ENCODE measurements at regions not wholly inside any gene's neighbourhood (a gene's known extent, or its start where the extent isn't known, plus 50 kb on each side); places are given as distances from the start of the nearest gene placed in this dataset.

DNA sequence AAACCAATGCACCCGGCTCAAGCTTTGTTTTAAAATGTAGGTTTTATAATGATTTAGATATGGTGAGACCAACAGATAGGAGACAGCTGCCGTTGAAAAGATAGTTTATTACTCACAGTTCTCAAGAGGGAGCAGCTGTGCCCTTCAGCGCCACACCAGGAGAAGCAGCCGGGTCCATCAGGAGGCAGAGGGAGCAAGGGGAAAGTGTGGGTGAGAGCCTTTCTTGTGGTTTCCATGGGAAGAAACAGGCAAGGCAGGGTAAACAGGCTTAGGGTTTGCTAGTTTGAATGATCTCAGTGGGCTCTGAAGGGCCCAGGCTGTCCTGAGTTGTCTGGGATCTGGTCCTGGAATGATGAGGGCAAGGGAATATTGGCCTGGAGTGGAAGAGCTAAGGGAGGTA is 117.7 kb upstream of the PLCB4 start:
- Histone ChIP-seq H3K56ac (replicated peaks; ENCODE audit: insufficient read length, low read depth, low read length) (no peak overlapping the region), H3K4me3 (ENCODE audit: extremely low read depth in 1 of 4, insufficient read depth in 2 of 4, low read depth in 3 of 4, low read length in 4 of 4) (no peak overlapping the region), H3K79me1 (ENCODE audit: low read depth, low read length) (no peaks in the 10 kb centered on the region), H3K4ac (replicated peaks; ENCODE audit: insufficient read length, low read depth, low read length) (no peak overlapping the region), H3K23me2 (ENCODE audit: low read depth, low read length) (no peaks in the 10 kb centered on the region), H2BK5ac (ENCODE audit: low read depth, low read length) (no peak overlapping the region), H2BK15ac (ENCODE audit: low read length) (no peak overlapping the region), H4K5ac (ENCODE audit: insufficient read length, low read depth, low read length) (no peak overlapping the region), H3K79me2 (ENCODE audit: control insufficient read depth in 1 of 2, insufficient read depth in 2 of 2, low read length in 2 of 2) (no peaks in the 10 kb centered on the region), H2BK120ac (replicated peaks; ENCODE audit: low read depth, low read length) (no peak overlapping the region), H3K14ac (ENCODE audit: insufficient read length) (no peak overlapping the region), H3K4me1 (replicated peaks in 1 of 4; ENCODE audit: control insufficient read depth in 3 of 4, insufficient read depth in 4 of 4, low read length in 3 of 4) (no peaks in the 10 kb centered on the region), H3K36me3 (ENCODE audit: control insufficient read depth in 2 of 4, insufficient read depth in 4 of 4, low read length in 3 of 4) (no peaks in the 10 kb centered on the region), H3K4me2 (ENCODE audit: insufficient read depth in 1 of 2, low read depth in 2 of 2, low read length in 2 of 2) (no peak overlapping the region), H3K23ac (ENCODE audit: insufficient read length) (no peak overlapping the region), H2BK20ac (ENCODE audit: low read length) (no peak overlapping the region), H3K27ac (ENCODE audit: low read depth, low read length) (no peak overlapping the region), H4K20me1 (replicated peaks in 1 of 2; ENCODE audit: control insufficient read depth in 1 of 2, insufficient read depth in 2 of 2, low read length in 2 of 2) (no peaks in the 10 kb centered on the region), H4K91ac (replicated peaks; ENCODE audit: insufficient read length, low read length) (no peak overlapping the region), H4K8ac (ENCODE audit: extremely low read depth, insufficient read depth, low read length) (no peak overlapping the region), H2AFZ (ENCODE audit: low read length) (no peak overlapping the region), H2BK12ac (ENCODE audit: low read depth, low read length) (no peak overlapping the region), H3K9me3 (ENCODE audit: insufficient read depth in 2 of 2, low read depth in 1 of 2, low read length in 1 of 2) (no peaks in the 10 kb centered on the region), H2AK5ac (ENCODE audit: low read depth, low read length) (no peak overlapping the region), H3K9ac (replicated peaks in 1 of 4; ENCODE audit: extremely low read depth in 1 of 4, low read depth in 3 of 4, low read length in 3 of 4) (no peak overlapping the region), H3K18ac (ENCODE audit: extremely low read depth, low read length) (no peak overlapping the region), H3K27me3 (replicated peaks in 1 of 4; ENCODE audit: control insufficient read depth in 3 of 4, extremely low read depth in 1 of 4, insufficient read depth in 3 of 4, low read length in 3 of 4) (peaks cover 0 to 1% (median 0%) of the 10 kb centered on the region in 4 experiments; a peak in 1 of 7 replicates)
- CTCF ChIA-PET (ENCODE audit: partially characterized antibody): interaction anchor here (0.7 to 2.1 kb wide), 6 partner anchors 13 to 457 kb away, joined by 3 to 4 read pairs (median 4); no protein-coding TSS in a partner anchor
- FAIRE-seq (no peak), DNase-seq (ENCODE audit: low read depth in 1 of 2, low spot score in 2 of 2) (no peak)
- POLR2A ChIA-PET (ENCODE audit: partially characterized antibody): no interaction called here
- WGBS, 2 experiments (ENCODE audit: extremely low coverage in 1 of 2, insufficient coverage in 1 of 2, insufficient read length in 1 of 2, insufficient replicate concordance in 2 of 2, low coverage in 1 of 2, low lambda C conversion rate in 2 of 2, missing lambda C conversion rate in 1 of 2): 91% methylated on average over 4 of the region's 4 CpGs; no CpG with 5 or more reads in 1 of the 2 experiments
- TF ChIP-seq JUN (IDR thresholded peaks at IDR 0.05; ENCODE audit: low read depth, low read length) (no peak), SP2 (IDR thresholded peaks at IDR 0.05; ENCODE audit: low read length) (no peak), ASH2L (IDR thresholded peaks at IDR 0.05; ENCODE audit: low read length) (no peak), RNF2 (IDR thresholded peaks at IDR 0.05; ENCODE audit: borderline replicate concordance, low read depth, low read length, missing control alignments, poor library complexity, severe bottlenecking) (no peak), POU5F1 (IDR thresholded peaks at IDR 0.05; ENCODE audit: low read depth, low read length) (no peak), CBX5 (IDR thresholded peaks at IDR 0.05; ENCODE audit: low read depth, low read length) (no peak), MAFK (IDR thresholded peaks at IDR 0.05; ENCODE audit: low read depth, low read length) (no peak), CBX8 (IDR thresholded peaks at IDR 0.05; ENCODE audit: borderline replicate concordance, low read depth, low read length) (no peak), KDM1A (IDR thresholded peaks at IDR 0.05; ENCODE audit: borderline replicate concordance, low read length) (no peak), POLR2AphosphoS5 (IDR thresholded peaks at IDR 0.05; ENCODE audit: low read depth, low read length) (no peak), EGR1 (IDR thresholded peaks at IDR 0.05; ENCODE audit: borderline replicate concordance, low read depth, low read length) (no peak), SIN3A (conservative IDR thresholded peaks at IDR 0.05 in 1 of 2, IDR thresholded peaks at IDR 0.05 in 1 of 2; ENCODE audit: low read depth in 1 of 2, low read length in 2 of 2) (no peak)
- TF ChIP-seq, protein P1, sequence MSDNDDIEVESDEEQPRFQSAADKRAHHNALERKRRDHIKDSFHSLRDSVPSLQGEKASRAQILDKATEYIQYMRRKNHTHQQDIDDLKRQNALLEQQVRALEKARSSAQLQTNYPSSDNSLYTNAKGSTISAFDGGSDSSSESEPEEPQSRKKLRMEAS (IDR thresholded peaks at IDR 0.05): no peak
- TF ChIP-seq, protein P2, sequence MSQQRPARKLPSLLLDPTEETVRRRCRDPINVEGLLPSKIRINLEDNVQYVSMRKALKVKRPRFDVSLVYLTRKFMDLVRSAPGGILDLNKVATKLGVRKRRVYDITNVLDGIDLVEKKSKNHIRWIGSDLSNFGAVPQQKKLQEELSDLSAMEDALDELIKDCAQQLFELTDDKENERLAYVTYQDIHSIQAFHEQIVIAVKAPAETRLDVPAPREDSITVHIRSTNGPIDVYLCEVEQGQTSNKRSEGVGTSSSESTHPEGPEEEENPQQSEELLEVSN (IDR thresholded peaks at IDR 0.05): no peak
